Tibial nerve (tissue), 4 donors: ENCODE measurements at regions not wholly inside any gene's neighbourhood (a gene's known extent, or its start where the extent isn't known, plus 50 kb on each side); places are given as distances from the start of the nearest gene placed in this dataset.

ENCODE experiments used
- CTCF ChIP-seq, 5 experiments: fragments of 200-600 bp in 3 of 5; fragments of 450-650 bp in 2 of 5; sonication (generic) in 3 of 5; IDR thresholded peaks; one replicate each; pipeline ENCODE4 v1.5.1; 2016 to 2019; ENCODE audit warnings: antibody characterized with exemption in 5 of 5, mild to moderate bottlenecking in 3 of 5, moderate library complexity in 2 of 5
- EP300 ChIP-seq, 2 donors: sonication (generic); formaldehyde crosslinking; IDR thresholded peaks; one replicate each; pipeline ENCODE4 v1.6.1; 2017; ENCODE audit warnings: antibody characterized with exemption in 2 of 2, mild to moderate bottlenecking in 1 of 2
- POLR2A ChIP-seq, 2 donors: fragments of 450-650 bp; IDR thresholded peaks; one replicate each; pipeline ENCODE4 v1.6.1; 2017; ENCODE audit warnings: antibody characterized with exemption in 2 of 2, mild to moderate bottlenecking in 2 of 2, moderate library complexity in 2 of 2

- no peak for TF ChIP-seq POLR2A (IDR thresholded peaks at IDR 0.05)
- TF ChIP-seq CTCF (IDR thresholded peaks at IDR 0.05): no peak
- no peak for TF ChIP-seq EP300 (IDR thresholded peaks at IDR 0.05)
These were observed 276.9 kb upstream of the WWC1 start for GRCh38 chr5:168014433-168015123.
